GM12864 (cell line): ENCODE measurements at regions not wholly inside any gene's neighbourhood (a gene's known extent, or its start where the extent isn't known, plus 50 kb on each side); places are given as distances from the start of the nearest gene placed in this dataset.
"Not testable (repeated sequence)": the region's sequence is repeated elsewhere in the genome, so short reads cannot be mapped to it uniquely, and the experiment has no call there.

Experiments
- DNase-seq: peaks from one replicate; pipeline ENCODE4 v3.0.0-alpha.2; 2011; ENCODE audit warnings: low read depth
- H3K4me3 ChIP-seq: 2 replicates; pipeline ENCODE4 v1.5.1; 2011; ENCODE audit warnings: mild to moderate bottlenecking, low read depth, low read length, control low read depth
- TF ChIP-seq, protein P1 (sequence below): IDR thresholded peaks from 2 replicates; pipeline ENCODE4 v1.5.1; 2011; ENCODE audit warnings: low read depth, mild to moderate bottlenecking, moderate library complexity, low read length, control low read depth, inconsistent platforms; ENCODE audit errors: missing control alignments

DNA sequence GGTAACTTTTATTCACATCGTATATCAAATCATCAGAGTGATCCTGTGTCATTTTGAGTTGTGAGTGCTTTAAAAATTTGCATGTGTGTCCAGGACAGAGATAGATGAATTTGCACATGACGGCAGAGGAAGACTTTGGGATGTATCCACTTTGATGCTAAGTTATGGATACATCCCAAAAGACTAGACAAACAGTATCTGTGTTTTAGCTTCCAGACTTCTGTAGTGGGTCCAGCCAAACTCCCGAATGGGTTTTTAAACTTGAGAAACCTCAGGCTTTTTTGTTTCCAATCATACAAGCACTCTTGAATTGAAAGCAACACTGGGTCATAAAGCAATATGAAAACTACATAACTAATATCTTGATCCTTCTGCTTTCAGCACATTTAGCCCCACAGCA is 213.8 kb downstream of the C9orf152 start:
- no peak overlapping the region for H3K4me3 ChIP-seq
- no peak for DNase-seq
- TF ChIP-seq, protein P1, sequence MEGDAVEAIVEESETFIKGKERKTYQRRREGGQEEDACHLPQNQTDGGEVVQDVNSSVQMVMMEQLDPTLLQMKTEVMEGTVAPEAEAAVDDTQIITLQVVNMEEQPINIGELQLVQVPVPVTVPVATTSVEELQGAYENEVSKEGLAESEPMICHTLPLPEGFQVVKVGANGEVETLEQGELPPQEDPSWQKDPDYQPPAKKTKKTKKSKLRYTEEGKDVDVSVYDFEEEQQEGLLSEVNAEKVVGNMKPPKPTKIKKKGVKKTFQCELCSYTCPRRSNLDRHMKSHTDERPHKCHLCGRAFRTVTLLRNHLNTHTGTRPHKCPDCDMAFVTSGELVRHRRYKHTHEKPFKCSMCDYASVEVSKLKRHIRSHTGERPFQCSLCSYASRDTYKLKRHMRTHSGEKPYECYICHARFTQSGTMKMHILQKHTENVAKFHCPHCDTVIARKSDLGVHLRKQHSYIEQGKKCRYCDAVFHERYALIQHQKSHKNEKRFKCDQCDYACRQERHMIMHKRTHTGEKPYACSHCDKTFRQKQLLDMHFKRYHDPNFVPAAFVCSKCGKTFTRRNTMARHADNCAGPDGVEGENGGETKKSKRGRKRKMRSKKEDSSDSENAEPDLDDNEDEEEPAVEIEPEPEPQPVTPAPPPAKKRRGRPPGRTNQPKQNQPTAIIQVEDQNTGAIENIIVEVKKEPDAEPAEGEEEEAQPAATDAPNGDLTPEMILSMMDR: no peak

DNA sequence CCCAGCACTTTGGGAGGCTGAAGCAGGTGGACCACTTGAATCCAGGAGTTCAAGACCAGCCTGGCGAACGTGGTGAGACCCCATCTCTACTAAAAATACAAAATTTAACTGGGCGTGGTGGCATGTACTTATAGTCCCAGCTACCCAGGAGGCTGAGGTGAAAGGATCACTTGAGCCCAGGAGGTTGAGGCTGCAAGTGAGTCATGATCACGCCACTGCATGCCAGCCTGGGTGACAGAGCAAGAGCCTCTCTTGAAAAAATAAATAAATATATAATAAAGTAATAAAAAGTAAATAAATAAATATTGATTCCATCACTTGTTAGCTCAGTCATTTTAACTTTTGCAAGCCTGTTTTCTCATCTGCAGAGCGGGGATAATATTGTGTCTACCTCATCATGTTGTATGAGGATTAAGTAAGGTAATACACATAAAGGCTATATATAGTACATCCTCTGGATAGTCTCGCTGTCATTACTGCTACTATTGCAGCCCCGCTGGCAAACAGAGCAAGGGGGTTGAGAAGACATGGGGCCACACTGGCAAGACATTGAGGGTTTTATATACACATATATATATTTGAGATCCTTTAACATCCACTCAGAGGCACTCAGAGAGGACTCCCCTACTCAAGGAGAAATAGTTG is 210.9 kb downstream of the C9orf152 start:
- DNase-seq: no peak
- no peak overlapping the region for H3K4me3 ChIP-seq
- TF ChIP-seq, protein P1: no peak

DNA sequence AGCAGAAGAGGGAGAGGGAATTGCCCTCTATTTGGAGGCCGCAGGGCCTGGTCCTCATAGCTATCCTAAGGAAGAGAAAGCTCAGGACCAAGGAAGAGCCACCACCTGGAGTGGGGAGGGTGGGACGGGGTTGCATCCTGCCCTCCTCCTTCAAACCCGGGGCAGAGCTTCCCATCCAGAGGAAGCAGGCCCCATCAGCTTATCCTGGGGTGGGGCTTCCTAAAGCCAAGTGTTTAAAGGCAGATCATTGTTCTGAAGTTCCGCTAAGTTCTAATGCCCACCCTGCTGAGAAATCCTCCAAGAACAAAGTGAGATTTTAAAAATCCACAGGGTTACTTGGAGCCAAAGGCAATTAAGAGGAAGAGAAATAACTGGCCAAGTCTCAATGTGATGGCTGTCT is 210.3 kb downstream of the C9orf152 start:
- no peak for DNase-seq
- no peak overlapping the region for H3K4me3 ChIP-seq
- TF ChIP-seq, protein P1: no peak

DNA sequence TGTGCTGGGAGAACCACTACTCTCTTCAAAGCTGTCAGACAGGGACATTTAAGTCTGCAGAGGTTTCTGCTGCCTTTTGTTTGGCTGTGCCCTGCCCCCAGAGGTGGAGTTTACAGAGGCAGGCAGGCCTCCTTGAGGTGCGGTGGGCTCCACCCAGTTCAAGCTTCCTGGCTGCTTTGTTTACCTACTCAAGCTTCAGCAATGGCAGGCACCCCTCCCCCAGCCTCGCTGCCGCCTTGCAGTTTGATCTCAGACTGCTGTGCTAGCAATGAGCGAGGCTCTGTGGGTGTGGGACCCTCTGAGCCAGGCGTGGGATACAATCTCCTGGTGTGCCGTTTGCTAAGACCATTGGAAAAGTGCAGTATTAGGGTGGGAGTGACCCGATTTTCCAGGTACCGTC is 202.4 kb downstream of the C9orf152 start:
- DNase-seq, H3K4me3 ChIP-seq: not testable (repeated sequence)

DNA sequence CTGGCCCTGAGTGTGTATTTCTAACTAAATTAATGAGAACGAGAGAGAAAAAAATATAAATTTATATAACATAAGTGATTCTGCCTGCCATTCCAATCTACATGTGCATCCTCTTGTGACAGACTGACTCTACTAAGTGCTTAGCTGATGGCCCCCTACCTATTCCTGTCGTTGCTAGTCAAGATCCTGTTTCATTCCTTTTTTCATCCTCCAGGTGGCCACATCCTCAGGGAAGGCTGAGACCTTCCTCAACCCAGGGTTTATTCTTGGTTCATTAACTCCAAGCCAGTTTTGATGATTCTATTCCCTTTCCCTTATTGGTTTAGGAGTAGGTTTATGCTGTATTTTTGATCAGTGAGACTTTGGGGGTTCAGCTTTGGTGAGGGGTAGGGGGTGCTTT is 201.3 kb downstream of the C9orf152 start:
- DNase-seq: no peak
- TF ChIP-seq, protein P1: no peak
- H3K4me3 ChIP-seq: no peak overlapping the region

DNA sequence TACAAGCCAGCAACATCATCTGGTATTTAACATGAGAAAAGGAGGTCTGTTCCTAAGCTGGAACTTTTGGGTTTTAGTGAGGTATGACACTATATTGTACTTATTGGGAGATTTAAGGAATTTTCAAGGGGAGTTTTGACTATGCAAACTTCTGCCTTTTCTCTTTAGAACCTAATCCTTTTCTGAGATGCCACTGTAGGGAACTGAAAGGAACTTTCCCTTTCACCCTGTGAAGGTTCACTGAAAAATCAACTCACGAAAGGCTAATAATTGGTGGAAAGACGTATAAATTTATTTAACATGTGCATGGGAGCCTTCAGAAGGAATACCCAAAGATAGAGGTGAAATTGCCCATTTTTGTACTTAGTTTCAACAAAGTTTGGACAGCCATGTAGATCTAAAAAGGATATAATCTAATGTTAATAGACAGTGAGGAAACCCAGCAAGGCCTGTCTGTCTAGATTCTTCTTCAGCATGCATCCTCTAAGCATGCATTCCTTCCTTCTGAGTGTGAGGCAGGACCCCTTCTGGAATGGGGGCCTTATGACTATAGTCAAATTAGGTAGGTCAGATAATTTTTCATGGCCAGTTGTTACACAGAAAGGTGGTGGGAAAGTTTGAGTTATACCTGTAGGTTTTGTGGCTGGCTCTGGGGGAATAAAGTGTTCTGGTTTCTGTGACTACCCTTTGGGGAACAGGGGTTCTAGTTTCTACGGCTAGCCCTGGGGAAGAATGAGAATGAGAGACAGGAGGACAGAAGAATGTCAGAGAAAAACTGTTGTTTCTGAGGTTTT is 200.3 kb downstream of the C9orf152 start:
- H3K4me3 ChIP-seq: no peak overlapping the region
- TF ChIP-seq, protein P1: no peak
- DNase-seq: peak; percentile 44

DNA sequence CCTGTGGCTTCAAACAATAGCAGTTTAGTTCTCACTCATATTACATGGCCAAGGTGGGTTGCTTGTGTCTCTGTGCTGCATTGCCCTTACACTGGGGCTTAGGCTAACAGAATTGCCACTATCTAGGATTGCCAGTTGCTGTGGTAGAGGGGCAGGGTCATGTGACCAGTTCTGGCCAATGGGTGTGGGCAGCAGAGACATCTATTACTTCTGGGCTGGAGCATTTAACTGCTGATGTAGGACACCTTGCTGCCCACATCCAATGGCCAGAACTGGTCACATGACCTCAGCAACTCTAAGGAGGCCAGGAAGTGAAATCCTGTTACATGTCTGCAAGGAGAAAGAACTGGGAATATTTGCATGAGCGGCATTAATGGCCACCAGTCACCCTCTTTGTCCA is 199.3 kb downstream of the C9orf152 start:
- TF ChIP-seq, protein P1: no peak
- no peak overlapping the region for H3K4me3 ChIP-seq
- no peak for DNase-seq
